DMS79 treated with DMSO at 0.1 percent for 48 hours (cell line): ENCODE measurements at regions not wholly inside any gene's neighbourhood (a gene's known extent, or its start where the extent isn't known, plus 50 kb on each side); places are given as distances from the start of the nearest gene placed in this dataset.
"Not testable (repeated sequence)": the region's sequence is repeated elsewhere in the genome, so short reads cannot be mapped to it uniquely, and the experiment has no call there.

Experiments
- DNase-seq: peaks from one replicate; lab custom pipeline; 2025; lab: John Stamatoyannopoulos, UW

GRCh38 chr6:28838634-28839442 lies 84.9 kb downstream of the TRIM27 start:
- DNase-seq, result peak; percentile 79

GRCh38 chr6:28839443-28840120 lies 84.2 kb downstream of the TRIM27 start:
- peak; percentile 9 for DNase-seq

GRCh38 chr6:28841290-28841689 lies 82.5 kb downstream of the TRIM27 start:
- DNase-seq, result no peak

GRCh38 chr6:28848756-28849155 lies 75.0 kb downstream of the TRIM27 start:
- not testable (repeated sequence) for DNase-seq
